GM21381 (cell line): ENCODE measurements at regions not wholly inside any gene's neighbourhood (a gene's known extent, or its start where the extent isn't known, plus 50 kb on each side); places are given as distances from the start of the nearest gene placed in this dataset.
"Not testable (repeated sequence)": the region's sequence is repeated elsewhere in the genome, so short reads cannot be mapped to it uniquely, and the experiment has no call there.

Source experiments
- ATAC-seq: cut with Tn5 transposase; IDR thresholded peaks from one replicate; pipeline ENCODE4 v1.9.1; 2021; ENCODE audit warnings: mild to moderate bottlenecking, moderate library complexity; ENCODE audit not compliant: unreplicated experiment

DNA sequence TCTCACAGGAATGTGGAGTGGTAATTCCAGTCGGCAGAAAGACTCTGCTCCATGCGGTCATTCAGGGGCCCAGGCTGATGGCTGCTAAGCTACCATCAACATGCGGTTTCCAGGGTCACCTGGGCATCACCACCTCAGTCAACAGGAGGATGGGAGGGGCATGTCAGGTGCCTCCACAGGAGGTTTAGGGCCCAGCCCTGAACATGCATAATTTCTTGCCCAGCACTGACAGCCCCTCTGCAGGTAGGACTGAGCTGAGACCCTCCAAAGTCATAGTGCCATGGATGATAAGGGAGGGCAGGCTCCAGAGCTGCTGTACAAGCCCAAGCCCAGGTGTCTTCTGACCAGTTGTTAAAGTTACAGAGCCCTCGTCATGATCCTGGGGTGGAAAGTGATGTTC, 244.0 kb upstream of the SFSWAP start:
- ATAC-seq, result no peak

DNA sequence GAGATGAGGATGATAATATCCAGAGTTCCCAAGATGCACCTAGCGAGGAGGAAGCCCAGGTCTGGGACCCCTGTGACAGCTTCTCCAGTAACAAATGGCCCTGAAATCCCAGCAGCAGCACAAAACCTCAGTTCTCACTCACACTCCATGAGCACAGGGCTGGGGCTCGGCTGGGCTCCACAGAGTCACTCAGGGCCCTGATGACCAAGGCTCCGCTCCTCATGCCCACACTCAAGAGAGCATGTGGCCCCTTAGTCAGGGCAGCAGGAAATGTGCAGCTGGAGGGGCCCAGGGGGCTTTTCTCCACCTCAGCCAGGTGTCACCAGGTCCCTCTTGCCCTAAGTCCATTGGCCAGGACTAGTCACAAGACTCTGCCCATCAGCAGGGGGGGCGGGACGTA, 242.7 kb upstream of the SFSWAP start:
- no peak for ATAC-seq

DNA sequence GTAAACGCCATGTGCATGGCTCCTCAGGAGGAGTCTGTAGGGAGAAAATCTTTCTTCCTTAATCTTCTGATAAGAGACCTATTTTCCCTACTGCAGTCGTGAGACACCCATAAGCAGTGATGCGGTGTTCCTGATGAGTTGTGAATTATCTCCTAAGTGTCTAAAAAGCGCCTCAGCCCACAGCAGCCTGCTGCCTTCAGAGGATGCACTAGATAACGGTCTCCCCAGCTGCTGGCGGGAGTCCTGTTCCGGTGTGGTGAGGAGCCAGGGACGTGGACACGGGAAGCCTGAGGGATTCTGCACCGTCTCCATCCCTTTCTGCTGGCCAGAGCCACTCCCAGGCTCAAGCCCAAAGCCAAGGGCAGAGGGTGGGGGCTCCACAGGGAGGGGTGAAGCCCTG, 240.9 kb upstream of the SFSWAP start:
- ATAC-seq, result not testable (repeated sequence)

DNA sequence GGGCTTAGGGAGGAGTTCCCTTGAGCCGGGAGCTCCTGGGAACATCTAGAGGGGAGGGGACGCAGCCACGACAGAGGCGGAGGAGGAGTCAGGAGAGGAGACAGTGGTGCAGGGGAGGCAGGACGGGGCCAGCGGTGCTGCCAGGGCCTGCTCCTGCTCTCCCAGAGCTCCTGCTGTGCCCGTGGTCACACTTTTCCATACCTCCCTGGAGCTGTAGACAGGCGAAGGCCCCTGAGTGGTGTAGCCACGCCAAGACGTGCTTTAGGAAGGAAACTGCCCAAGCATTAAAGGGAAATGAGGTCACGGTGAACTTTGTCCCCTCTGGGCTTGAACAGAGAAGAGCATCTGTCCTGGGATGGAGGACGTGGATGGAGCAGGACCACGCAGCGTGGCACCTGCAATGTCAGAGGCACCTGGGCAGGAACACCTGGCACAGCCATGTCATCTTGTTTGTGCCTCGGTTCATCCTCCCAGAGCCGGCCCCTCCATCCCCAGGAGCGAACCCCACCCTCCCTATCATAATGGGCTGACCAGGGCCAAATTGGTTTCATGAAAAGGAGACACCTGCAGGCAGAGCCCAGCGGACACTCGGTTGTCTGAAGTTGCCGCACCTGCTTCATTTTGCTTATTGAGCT, 239.5 kb upstream of the SFSWAP start:
- no peak for ATAC-seq

DNA sequence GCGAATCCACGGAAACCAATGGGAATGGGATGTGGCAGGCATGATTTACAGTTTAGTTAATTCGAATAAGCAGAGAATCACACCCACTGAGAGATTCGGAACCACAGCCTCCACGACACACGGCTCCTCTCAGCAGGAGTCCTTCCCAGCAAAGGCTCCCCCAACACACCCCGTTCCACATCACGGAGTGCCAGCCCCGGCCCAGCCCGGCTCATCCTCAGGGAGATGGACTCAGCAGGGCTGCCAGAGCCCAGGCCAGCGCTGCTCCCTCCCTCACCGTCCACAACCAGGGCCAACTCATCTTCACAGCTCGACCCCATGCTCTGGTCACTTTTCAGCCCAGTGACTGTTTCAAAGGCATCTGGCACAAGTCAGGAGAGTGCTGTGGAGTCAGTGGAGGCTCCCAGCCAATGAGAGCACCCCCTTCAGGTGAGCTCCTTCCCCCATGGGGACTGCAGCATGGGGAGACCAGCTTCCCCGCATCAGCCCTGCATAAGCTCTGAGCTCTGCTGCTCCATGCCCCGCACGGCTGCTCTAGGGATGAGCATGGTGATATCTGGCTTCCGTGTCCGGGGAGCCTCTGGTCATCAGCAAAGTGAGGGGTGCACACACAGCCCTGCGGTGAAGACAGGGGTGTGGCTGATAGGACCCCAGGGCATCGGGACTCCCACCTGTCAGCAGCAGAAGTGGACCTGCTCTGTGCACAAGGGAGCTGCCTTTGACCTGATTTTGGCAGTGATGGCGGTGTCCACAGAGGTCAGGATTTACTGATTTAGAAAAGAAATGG, 238.8 kb upstream of the SFSWAP start:
- no peak for ATAC-seq

DNA sequence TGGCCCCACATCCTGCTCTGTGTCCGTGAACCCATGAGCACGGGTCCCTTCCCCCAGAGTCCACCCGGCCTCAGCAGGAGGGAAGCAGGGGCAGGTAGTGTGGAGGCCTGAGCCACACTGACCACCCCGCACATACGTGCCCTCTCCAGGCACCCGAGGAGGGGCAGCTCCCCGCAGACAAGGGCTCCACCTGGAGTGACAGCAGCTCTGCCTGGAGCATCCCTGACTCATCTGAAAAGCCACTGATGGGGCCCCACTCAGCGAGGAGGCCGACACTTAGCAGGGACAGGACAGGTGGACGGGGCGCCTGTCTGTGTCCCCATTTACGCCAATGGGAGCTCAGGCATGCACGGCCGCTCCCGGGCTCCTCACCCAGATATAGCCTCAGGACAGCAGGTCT, 237.6 kb upstream of the SFSWAP start:
- ATAC-seq, result no peak

DNA sequence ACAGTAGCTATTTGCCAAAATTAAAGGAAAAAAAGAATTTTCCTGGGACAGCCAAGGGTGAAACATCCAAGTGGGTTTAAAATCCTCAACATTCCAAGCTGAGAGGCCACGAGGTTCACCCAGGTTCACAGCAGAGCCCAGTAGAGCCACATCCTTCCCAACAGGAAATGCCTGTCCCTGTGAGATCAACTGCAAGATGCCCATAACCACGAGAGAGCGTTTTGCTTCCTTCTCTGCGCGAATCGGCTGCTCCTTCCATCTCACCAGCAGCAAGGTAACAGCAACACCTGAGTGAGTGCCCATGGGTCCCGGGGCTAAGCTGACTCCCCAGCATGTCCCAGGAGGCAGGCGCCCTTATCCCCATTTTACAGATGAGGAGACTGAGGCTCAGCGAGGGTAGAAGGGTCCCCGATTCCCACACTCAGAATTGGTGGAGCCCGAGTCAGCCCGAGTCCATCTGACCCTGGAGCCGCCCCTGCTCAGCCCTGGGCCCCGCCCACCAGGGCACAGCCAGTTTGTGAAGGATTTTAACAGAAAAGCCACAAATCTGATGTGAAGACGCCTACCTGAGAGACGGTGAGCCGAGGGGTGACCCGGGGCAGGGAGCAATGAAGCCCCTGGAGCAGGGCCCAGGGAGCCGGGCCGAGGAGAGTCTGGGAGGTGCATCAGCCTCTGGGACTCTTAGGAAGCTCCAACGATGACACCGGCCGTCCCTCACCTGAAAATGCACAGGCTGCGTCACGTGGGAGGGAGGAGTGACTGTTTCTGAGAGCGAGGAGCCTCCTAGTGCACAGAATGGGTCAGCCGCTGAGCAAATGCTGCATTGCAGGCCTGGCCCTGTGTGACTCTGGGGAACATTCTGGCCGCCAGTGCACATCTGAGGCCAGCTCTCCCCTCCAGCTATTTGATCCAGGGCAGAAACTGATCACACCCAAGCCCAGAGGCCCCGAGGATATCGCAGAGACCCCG, 236.9 kb upstream of the SFSWAP start:
- ATAC-seq, result no peak

DNA sequence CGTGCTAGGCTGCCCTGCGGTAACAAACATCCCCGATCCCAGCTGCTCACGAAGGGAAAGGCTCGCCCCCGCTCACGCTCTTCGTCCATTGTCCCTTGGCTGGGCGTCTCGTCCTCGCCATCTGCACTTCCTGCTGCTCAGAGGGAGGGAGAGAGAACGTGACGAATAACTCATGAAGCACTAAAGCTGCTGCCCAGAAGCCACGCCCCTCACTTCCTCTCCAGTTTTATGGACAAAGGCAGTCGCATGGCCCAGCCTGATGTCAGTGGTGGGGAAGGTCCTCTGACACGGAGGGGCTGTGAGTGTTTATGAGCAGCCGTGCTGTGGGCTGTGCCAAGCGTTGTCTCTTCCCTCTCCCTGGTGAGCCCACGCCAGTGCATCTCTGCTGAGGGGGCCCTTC, 235.9 kb upstream of the SFSWAP start:
- not testable (repeated sequence) for ATAC-seq

DNA sequence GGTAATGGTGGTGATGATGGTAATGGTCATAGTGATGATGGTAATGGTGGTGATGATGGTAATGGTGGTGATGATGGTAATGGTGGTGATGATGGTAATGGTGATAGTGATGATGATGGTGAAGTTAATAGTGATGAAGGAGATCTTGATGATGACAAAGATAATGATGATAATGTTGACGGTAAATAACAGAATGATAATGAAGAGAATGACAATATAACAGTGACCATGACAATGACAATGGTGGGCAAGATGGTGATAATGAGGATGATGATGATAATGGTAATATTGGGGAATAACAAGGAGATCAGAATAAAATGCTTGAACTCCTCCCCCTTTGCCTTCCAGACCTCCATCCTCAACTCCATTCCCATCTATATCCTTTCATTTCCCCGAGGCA, 233.3 kb upstream of the SFSWAP start:
- ATAC-seq, result no peak

DNA sequence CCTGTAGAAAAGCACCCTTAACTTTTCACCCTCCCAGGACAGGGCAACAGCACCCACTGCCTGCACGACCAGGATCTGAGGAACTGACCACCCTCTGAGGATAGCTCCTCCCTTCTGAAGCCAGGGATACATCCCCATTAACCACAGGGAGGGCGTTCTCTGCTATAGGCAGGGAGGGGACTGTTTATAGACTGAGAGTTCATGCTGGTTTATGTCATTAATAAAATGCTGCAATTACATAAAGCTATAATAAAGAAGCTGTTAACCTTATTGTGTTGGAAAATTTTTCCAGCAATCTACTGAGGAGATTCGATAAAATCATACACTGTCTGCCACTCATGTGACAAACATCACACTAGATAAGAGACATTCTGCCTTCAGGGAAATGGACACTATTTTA, 232.4 kb upstream of the SFSWAP start:
- ATAC-seq, result no peak

DNA sequence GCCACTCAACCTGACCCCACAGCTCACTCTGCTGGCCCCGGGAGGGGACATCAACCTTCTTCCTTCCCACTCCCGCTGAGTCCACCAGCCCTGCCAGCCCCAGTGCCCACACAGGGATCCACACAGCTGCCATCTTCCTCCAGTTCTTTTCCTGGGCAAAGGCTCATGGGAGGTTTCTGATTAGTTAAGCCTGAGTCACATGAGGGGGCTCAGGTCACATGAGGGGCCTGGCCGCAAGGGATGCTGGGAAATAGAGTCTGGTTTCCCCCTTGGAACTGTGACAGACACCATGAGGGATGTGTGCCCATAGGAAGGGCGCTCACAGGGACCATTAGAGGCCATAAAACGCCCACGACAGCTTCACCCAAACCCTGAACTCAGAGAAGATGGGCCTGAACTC, 228.7 kb upstream of the SFSWAP start:
- ATAC-seq, result no peak

DNA sequence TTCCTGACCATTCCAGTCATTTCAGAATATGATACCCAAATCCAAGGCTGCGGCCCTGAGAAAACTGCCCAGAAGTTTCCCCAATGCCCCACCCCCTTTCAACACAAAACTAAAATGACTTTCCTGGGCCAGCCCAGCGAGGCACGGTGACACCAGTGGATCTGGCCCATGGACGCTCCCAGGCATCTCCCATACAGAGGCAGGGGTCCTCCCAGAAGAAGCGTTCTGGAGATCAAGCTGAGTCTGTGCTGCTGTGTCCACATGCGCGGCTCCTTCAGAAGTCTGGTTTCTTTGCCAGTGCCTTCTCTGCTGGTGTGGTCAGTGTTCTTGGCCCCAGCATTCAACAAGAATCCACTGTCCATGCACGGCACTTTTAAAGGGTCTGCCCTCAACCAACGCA, 228.2 kb upstream of the SFSWAP start:
- no peak for ATAC-seq

DNA sequence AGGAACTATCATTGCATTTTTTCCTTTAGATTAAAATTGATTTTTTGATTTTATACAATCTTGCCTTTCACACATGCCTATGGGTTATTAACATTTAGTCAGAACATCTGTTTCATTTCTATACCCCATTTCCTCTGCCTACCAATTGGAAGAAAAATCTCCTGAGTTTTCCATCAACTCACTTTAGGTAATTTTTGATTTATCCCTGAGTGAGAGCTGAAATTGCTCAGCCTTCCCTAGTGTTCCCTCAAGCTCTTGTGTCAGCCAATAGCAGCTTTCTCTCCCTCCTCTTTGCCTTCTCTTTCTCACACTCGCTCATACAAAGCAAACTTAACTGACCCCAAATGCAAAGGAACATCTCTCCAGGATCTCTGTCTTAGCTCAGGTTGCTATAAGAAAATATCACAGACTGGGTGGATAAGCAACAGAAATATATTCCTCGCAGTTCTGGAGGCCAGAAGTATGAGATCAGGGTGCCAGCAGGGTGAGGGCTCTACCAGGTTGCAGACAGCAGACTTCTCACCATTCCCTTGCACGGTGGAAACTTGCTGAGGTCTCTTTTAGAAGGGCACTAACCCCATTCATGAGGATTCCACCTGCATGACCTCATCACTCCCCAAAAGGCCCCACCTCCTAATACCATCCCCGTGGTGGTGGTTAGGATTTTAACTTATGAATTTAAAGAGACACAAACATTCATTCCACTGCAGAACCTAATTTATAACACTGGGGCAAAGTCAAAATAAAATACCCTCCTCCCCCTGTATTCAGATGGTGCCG, 224.2 kb upstream of the SFSWAP start:
- no peak for ATAC-seq

DNA sequence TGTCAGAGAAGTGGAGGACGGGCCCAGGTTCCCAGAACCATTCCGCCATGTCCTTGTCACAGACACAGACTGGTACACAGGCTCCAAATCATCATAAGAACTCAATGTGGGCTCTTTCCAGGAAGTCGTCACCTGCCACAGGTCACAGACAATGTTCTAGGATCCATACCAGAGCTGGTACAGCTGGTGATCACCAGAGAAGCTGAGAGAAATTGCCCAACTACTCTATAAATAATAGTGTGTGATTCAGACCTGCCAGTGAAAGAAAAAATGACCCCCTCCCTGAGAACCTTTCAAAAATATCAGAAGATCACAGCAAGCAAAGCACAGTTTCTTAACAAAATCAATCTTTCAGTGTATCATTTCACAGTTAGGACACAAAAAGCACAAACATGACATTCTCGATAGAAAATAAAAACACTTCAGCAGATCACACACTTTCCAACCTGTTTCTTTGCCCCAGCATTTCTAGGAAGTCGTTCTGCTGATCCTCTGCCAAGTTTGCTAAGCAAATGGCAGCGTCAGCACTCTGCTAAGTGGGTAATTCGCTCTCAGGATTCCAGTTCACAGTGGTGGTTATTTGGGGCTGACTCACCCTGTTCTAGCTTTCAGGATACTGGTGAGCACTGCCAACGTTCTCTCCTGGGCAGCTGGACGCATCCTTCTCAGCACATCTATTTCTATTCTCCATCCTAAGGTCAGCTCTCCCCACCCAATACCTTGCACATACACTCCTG, 223.3 kb upstream of the SFSWAP start:
- ATAC-seq, result no peak

DNA sequence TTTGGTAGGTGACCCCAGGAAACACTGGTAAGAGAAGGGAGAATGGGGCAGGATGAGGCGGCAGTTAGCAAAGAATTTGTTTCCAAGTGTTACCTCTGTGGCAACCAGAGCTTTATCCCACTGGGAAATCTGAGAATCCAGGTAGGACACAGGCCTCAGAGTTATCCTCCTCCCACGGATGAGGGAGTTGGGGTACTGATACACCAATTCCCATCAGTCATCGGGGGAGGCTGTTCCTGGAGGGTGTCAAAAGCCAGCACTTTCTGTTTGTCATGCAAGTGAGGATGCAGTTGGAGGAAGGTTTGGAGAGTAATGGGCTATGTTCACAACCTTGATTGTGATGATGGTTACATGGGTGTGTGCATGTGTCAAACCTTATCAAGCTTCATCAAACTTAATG, 221.2 kb upstream of the SFSWAP start:
- ATAC-seq, result no peak

DNA sequence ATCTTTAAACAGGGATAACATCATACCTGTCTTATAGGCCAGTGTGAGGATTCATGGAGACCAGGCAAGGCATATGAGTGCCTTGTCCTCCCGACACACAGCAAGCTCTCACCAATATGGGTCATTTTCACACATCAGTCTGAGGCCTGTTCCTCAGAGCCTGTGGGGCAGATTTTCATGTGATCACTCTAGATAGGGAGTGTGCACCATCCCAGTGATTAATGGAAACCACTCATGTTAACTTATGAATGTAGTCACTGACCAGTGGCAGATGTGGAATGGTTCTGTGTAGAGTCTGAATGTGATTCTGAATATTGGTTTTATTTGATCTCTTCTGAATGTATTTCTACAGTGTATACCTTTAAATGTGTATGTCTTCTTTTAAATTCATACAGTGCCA, 219.7 kb upstream of the SFSWAP start:
- ATAC-seq, result no peak

DNA sequence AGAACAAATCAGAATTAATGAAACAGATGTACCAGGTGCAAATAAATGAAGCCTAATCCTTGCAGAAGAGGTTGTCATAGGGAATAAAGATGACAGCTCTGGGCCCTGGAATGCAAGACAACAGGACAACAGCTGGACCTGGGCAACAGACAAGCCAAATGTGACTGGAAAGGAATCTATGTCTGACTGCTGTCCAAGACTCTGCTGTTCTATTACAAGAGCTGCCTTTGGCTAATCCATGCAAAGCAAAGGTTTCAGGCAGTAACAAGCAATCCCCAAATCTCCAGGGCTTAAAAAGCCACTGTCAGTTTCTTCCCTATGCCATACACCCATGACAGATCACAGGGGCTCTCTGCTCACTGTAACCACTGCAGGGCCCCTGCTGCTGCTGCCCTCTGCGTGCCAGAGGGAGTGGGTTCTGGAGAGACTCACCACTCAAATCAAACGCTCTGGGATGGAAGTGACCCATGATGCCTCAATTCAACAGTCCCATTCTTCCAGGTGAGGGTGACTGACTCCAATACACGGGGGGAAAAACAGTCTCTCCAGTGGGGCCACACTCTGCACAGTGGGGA, 218.9 kb upstream of the SFSWAP start:
- no peak for ATAC-seq

DNA sequence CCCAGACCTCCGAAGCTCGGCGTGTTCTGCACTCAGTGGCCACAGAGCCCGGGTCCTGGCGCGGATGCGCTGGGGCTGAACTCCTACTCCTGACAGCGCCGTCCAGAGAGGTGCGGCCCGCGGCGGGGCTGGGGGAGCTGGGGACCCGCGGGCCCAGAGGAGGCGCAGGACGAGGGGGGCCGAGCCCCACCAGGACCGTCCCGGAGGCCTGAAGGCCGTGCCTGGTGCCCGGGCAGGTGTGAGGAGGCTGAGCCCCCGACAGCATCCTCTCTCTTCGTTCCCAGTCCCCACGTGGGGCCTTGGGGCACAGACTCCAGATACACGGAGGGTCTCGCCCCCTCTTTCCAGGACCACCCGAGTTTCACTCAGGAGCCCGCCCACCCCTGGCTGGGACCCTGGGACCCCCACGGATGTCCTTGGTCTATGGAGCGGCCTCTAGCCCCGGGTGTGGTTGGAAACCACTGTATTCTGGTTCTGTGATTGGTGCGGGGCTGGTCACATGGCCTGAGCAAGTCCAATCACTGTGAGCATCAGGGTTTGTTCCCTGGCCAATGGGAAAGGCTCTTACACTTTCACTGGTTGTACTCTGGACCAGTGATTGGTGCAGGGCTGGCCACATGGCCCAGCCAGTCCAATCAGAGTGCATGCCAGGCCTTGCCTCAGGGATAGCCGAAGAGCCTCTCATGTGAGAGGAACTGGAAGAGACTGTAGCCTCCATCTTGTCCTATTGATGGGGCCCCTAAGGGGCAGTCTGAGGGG, 217.6 kb upstream of the SFSWAP start:
- no peak for ATAC-seq

DNA sequence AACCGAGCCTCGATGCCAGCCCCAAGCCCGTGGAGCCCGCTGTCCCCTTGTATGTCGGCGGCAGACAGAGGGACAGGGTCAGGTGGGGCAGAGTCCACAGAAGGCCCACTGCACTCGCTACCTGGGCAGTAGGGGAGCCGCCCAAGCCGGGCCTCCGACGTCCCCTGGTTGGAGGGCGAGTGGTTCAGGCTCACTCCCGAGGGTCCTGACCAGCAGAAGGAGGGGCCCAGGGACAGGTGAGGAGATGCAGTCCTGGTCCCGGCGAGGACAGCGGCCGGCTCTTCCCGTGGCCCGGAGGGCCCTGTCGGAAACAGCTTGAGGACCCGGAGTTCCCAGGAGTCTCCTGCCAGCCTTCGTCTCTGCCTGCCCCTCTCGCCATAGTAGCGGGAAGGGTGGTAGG, 216.7 kb upstream of the SFSWAP start:
- no peak for ATAC-seq
